GM12891 (cell line): ENCODE measurements at regions not wholly inside any gene's neighbourhood (a gene's known extent, or its start where the extent isn't known, plus 50 kb on each side); places are given as distances from the start of the nearest gene placed in this dataset.
"Not testable (repeated sequence)": the region's sequence is repeated elsewhere in the genome, so short reads cannot be mapped to it uniquely, and the experiment has no call there.

Source experiments
- DNase-seq: peaks from one replicate; pipeline ENCODE4 v3.0.0; 2011; ENCODE audit warnings: low spot score; ENCODE audit not compliant: insufficient read length
- FAIRE-seq: peaks from 2 replicates; lab custom pipeline; 2011; peaks lifted over from hg19 to GRCh38; lab: Jason Lieb, UNC
- PAX5 ChIP-seq: IDR thresholded peaks from 2 replicates; pipeline ENCODE4 v1.6.1; 2011; ENCODE audit warnings: low read length, moderate library complexity, mild to moderate bottlenecking; ENCODE audit not compliant: insufficient read depth, severe bottlenecking
- POLR2A ChIP-seq: IDR thresholded peaks from 2 replicates; pipeline ENCODE4 v1.6.1; 2011; ENCODE audit warnings: low read depth, low read length, control low read depth
- POLR2AphosphoS5 ChIP-seq: IDR thresholded peaks from 2 replicates; pipeline ENCODE4 v1.6.1; 2011; ENCODE audit warnings: low read depth, low read length, control low read depth
- POU2F2 ChIP-seq: IDR thresholded peaks from 2 replicates; pipeline ENCODE4 v1.6.1; 2011; ENCODE audit warnings: low read depth, mild to moderate bottlenecking, control low read depth, low read length, moderate library complexity
- SPI1 ChIP-seq: IDR thresholded peaks from 2 replicates; pipeline ENCODE4 v1.6.1; 2011; ENCODE audit warnings: low read depth, low read length, control low read depth
- TAF1 ChIP-seq: IDR thresholded peaks from 2 replicates; pipeline ENCODE4 v1.6.1; 2011; ENCODE audit warnings: low read depth, low read length, control low read depth

- no peak for DNase-seq
- no peak for FAIRE-seq
- TF ChIP-seq TAF1, result no peak
- no peak for TF ChIP-seq POLR2A
- TF ChIP-seq SPI1, result no peak
- TF ChIP-seq POLR2AphosphoS5, result no peak
- no peak for TF ChIP-seq POU2F2
- no peak for TF ChIP-seq PAX5
Measured at GRCh38 chr2:155517362-155517761, 815.2 kb downstream of the NR4A2 start.

DNA sequence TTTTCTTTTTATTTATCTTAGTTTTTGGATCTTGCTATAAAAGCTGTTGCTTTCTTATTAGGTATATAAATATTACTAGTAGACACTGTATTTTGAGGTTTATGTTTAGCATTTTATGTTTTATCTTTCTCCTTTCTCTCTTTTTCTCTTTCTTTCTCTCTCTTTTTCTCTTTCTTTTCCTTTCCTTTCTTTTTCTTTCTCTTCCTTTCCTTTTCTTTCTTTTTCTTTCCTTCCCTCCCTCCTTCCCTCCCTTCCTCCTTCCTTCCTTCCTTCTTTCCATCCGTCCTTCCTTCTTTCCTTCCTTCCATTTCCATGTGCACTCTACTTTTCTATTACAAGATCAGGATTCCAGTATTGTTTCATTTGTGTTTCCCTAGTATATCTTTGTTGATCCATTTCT, 814.8 kb downstream of the KCNJ3 start:
- FAIRE-seq, result no peak
- DNase-seq, result no peak
- TF ChIP-seq POU2F2, result no peak
- no peak for TF ChIP-seq PAX5
- no peak for TF ChIP-seq SPI1
- TF ChIP-seq POLR2A, result no peak
- no peak for TF ChIP-seq TAF1
- TF ChIP-seq POLR2AphosphoS5, result no peak

- DNase-seq (no peak), FAIRE-seq (no peak)
- no peak for TF ChIP-seq POLR2AphosphoS5
- no peak for TF ChIP-seq SPI1
- TF ChIP-seq POU2F2, result no peak
- no peak for TF ChIP-seq TAF1
- TF ChIP-seq PAX5, result no peak
- no peak for TF ChIP-seq POLR2A
Measured at GRCh38 chr2:155502766-155503165, 804.3 kb downstream of the KCNJ3 start.

GRCh38 chr2:155498106-155498505, 799.6 kb downstream of the KCNJ3 start:
- DNase-seq, result no peak
- FAIRE-seq, result no peak
- TF ChIP-seq SPI1, result no peak
- no peak for TF ChIP-seq POLR2A

DNA sequence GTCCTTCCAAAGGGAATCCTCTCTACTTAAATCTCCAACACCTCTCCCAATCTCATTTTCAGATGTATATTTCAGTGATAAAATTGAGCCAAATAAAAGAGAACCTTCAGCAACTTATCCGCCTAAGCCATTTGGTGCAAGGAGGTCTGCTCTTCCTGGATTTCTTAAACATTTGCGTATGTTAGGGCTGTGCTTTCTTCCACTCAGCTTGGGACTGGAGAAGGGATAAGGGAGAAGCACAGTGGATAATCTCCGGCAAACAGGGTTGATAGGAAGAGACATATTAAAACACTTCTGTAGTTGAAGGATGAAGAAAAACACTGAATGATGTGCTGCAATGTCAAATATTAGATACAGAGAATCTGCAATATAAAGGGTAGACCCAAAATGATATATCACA, 796.2 kb downstream of the KCNJ3 start:
- no peak for DNase-seq
- no peak for TF ChIP-seq POLR2A
- FAIRE-seq, result no peak

DNA sequence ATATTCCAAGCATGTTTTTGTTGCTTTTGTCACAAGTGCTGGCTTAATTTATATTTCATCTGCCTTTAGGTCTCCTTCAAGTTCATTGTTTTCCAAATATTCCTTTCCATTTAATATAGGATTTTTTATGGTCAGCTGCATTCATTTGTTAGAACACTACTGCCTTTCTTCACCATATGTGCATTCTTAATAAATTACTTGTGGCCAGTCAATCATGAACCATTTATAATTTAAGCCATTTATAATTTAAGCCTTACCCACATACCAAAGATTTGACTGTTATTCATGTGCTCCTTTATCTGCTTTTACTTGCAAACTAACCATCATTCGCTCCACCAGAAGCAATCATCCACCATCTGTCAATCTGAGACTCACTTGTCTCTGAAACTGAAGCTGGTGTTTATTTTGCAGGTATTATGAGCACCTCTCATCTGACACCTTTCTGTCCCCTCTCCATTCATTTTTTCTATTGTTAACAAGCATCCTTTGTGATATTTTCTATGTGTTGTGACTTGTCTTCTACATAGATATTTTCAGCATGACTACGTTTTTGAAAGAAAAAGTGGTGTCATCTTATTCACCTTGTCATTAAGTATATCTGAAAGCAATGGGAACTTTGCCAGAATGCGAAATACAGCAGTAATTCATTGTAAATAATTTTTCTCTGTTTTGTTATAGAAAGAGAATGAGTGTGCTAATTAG, 786.8 kb downstream of the KCNJ3 start:
- FAIRE-seq (no peak), DNase-seq (no peak)
- TF ChIP-seq POLR2AphosphoS5 (no peak), POLR2A (no peak), SPI1 (no peak), POU2F2 (no peak), PAX5 (no peak), TAF1 (no peak)

DNA sequence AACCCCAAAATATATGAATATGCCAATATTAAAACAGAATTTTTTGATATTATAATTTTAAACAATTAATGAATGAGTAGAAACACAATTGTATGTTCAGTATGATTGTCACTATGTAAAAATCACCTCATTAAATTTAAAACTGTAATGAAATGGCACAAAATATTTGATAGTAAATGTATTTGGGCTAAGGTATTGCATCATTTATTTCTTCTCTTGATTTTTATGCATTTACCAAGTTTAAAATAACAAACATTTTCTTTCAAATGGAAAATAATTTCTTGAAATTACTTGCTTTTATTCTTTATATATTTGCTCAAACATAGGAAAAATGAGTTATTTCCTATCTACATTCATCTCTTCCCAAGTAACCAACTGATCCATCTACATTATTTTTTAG, 782.6 kb downstream of the KCNJ3 start:
- no peak for FAIRE-seq
- DNase-seq, result no peak
- TF ChIP-seq SPI1 (no peak), POLR2A (no peak), PAX5 (no peak), TAF1 (no peak), POU2F2 (no peak), POLR2AphosphoS5 (no peak)

DNA sequence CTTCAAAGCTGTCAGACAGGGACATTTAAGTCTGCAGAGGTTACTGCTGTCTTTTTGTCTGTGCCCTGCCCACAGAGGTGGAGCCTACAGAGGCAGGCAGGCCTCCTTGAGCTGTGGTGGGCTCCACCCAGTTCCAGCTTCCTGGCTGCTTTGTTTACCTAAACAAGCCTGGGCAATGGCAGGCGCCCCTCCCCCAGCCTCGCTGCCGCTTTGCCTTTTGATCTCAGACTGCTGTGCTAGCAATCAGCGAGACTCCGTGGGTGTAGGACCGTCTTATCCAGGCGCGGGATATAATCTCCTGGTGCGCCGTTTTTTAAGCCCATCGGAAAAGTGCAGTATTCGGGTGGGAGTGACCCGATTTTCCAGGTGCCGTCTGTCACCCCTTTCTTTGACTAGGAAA, 773.5 kb downstream of the KCNJ3 start:
- not testable (repeated sequence) for DNase-seq, FAIRE-seq

DNA sequence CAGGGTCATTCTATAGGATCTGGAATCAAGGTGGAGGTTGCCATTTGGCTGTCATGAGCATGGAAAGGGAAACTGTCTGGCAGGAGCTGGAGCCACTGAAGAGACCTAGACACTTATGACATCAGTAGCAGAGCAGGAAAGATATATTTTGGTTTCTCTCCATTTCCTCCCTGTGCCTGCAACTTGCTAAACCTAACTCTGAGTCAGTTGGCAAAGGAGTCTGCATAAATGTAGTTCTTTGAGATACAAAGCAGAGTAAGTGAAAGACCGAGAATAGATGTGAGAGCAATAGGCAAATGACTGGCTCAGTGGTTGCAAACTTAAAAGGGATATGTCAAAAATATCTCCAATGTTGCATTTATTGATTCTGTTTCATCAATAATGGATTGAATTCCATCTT, 757.7 kb downstream of the KCNJ3 start:
- DNase-seq (no peak), FAIRE-seq (no peak)

DNA sequence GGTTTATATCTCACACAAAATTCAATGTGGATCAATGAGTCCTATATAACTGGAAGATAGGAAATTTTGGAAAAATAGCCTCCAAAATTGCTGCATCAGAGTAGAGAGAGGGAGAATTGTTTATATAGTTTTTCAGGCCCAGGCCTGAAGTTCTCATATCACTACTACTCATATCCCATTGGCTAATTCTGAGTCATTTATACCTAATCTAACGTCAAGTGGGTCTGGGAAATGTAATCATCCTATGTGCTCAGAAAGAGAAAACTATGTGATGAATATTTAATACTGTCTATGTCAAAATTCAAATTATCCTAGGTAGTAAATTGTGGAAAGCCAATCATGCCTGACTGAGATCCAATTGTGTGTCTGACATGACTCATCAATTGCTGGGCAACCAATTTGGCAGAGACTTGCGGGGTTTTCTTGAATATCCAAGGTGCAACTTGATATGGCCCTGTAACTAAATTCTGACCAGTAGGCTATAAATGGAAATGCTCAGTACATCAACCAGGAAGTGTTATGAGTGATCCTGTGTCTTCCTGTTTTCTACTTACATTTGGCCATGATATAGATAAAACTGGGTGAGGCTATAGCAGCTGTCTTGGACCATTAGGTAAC, 744.4 kb downstream of the KCNJ3 start:
- no peak for TF ChIP-seq PAX5
- TF ChIP-seq TAF1, result no peak
- DNase-seq, result no peak
- no peak for FAIRE-seq

More for the DNA sequence above, 757.7 kb downstream of the KCNJ3 start:
- no peak for TF ChIP-seq POLR2A

DNA sequence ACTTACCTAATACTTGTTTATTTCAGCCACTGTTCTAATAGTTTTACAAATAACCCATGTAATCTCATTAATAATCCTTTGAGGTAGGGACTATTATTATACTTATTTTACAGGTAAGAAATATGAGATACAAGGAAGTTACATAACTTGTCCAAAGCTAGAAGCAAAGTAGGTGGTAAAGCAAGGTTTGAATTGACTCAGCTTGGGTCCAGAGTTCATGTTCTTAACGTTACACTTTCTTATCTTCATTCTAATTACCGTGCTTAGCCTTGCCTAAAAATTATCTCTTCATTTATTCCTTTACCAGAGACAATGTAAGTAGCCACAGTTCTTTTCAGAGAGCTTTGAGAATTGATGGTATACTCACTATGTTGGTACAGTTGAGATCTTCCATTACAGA, 743.6 kb downstream of the KCNJ3 start:
- no peak for DNase-seq
- FAIRE-seq, result no peak
- TF ChIP-seq PAX5 (no peak), SPI1 (no peak), TAF1 (no peak), POLR2AphosphoS5 (no peak), POU2F2 (no peak), POLR2A (no peak)
